Suprapubic skin (tissue), 4 donors: ENCODE measurements at regions not wholly inside any gene's neighbourhood (a gene's known extent, or its start where the extent isn't known, plus 50 kb on each side); places are given as distances from the start of the nearest gene placed in this dataset.

ENCODE experiments used
- DNase-seq, 2 donors: peaks; one replicate each; pipeline ENCODE4 v3.0.0-alpha.2; 2019; ENCODE audit warnings: low spot score in 2 of 2
- H3K27ac ChIP-seq: fragments of 200-600 bp; sonication (generic); one replicate; pipeline ENCODE4 v1.5.1; 2019
- H3K27me3 ChIP-seq: fragments of 200-600 bp; sonication (generic); one replicate; pipeline ENCODE4 v1.5.1; 2019
- H3K36me3 ChIP-seq: fragments of 200-600 bp; sonication (generic); one replicate; pipeline ENCODE4 v1.5.1; 2019
- H3K4me1 ChIP-seq: fragments of 200-600 bp; sonication (generic); one replicate; pipeline ENCODE4 v1.5.1; 2019
- H3K4me3 ChIP-seq: fragments of 200-600 bp; sonication (generic); one replicate; pipeline ENCODE4 v1.5.1; 2019; ENCODE audit warnings: mild to moderate bottlenecking
- H3K9me3 ChIP-seq: fragments of 200-600 bp; sonication (generic); one replicate; pipeline ENCODE4 v1.5.1; 2019
- EP300 ChIP-seq: sonication (generic); formaldehyde crosslinking; IDR thresholded peaks from one replicate; pipeline ENCODE4 v1.6.1; 2017; ENCODE audit warnings: antibody characterized with exemption
- POLR2A ChIP-seq, 2 donors: fragments of 450-650 bp; IDR thresholded peaks; one replicate each; pipeline ENCODE4 v1.6.1; 2017; ENCODE audit warnings: antibody characterized with exemption in 2 of 2, mild to moderate bottlenecking in 2 of 2, moderate library complexity in 2 of 2
- POLR2AphosphoS5 ChIP-seq, 3 donors: sonication (generic); formaldehyde crosslinking; IDR thresholded peaks; one replicate each; pipeline ENCODE4 v1.6.1; 2017; ENCODE audit warnings: antibody characterized with exemption in 3 of 3
- WGBS: methylation state at CpG from one replicate; pipeline ENCODE4 v1.1.5; 2018; 5-methylcytosine and 5-hydroxymethylcytosine counted together
- TF ChIP-seq, protein P1 (sequence below), 2 donors: fragments of 200-600 bp in 1 of 2; fragments of 450-650 bp in 1 of 2; sonication (generic) in 1 of 2; IDR thresholded peaks; one replicate each; pipeline ENCODE4 v1.5.1; 2016 to 2019; ENCODE audit warnings: antibody characterized with exemption in 2 of 2, mild to moderate bottlenecking in 1 of 2, moderate library complexity in 1 of 2

GRCh38 chr15:53446376-53446775, 313.1 kb downstream of the WDR72 start:
- Histone ChIP-seq H3K27me3 (no peaks in the 10 kb centered on the region), H3K4me3 (no peak overlapping the region), H3K4me1 (no peaks in the 10 kb centered on the region), H3K36me3 (no peaks in the 10 kb centered on the region), H3K27ac (no peak overlapping the region), H3K9me3 (no peaks in the 10 kb centered on the region)
- DNase-seq = no peak
- TF ChIP-seq, protein P1, sequence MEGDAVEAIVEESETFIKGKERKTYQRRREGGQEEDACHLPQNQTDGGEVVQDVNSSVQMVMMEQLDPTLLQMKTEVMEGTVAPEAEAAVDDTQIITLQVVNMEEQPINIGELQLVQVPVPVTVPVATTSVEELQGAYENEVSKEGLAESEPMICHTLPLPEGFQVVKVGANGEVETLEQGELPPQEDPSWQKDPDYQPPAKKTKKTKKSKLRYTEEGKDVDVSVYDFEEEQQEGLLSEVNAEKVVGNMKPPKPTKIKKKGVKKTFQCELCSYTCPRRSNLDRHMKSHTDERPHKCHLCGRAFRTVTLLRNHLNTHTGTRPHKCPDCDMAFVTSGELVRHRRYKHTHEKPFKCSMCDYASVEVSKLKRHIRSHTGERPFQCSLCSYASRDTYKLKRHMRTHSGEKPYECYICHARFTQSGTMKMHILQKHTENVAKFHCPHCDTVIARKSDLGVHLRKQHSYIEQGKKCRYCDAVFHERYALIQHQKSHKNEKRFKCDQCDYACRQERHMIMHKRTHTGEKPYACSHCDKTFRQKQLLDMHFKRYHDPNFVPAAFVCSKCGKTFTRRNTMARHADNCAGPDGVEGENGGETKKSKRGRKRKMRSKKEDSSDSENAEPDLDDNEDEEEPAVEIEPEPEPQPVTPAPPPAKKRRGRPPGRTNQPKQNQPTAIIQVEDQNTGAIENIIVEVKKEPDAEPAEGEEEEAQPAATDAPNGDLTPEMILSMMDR (IDR thresholded peaks at IDR 0.05) = no peak
- TF ChIP-seq POLR2A (IDR thresholded peaks at IDR 0.05) (no peak), EP300 (no peak), POLR2AphosphoS5 (IDR thresholded peaks at IDR 0.05) (no peak)
- WGBS = 36% methylated on average over 1 of the region's 1 CpG

DNA sequence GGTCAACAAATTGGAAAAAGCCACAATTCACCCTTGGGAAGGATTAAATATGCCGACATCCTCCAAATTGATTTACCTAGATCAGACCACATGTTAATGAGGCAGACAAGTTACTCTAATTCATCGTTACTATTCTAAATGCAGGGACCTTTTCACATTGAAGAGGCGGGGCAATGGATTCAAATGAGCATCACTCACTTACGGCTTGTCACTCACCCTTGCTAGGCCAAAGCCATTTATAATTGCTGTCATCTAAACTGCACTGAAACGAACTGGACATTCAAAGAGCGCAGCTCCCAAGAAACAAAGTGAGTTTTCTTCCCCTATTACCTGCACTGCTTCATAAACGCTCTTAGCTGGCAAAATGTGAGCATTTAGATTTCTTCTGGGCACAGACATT, 313.9 kb downstream of the WDR72 start:
- no peak for DNase-seq
- TF ChIP-seq POLR2A (IDR thresholded peaks at IDR 0.05) (no peak), EP300 (no peak), POLR2AphosphoS5 (IDR thresholded peaks at IDR 0.05) (no peak)
- TF ChIP-seq, protein P1 (IDR thresholded peaks at IDR 0.05) = no peak
- Histone ChIP-seq H3K27me3 (no peaks in the 10 kb centered on the region), H3K36me3 (no peaks in the 10 kb centered on the region), H3K27ac (no peak overlapping the region), H3K4me3 (no peak overlapping the region), H3K9me3 (no peaks in the 10 kb centered on the region), H3K4me1 (no peaks in the 10 kb centered on the region)
- 91% methylated on average over 7 of the region's 7 CpGs for WGBS

- no peaks in the 10 kb centered on the region for H3K36me3 ChIP-seq
- H3K27ac ChIP-seq = no peak overlapping the region
- TF ChIP-seq, protein P1 (IDR thresholded peaks at IDR 0.05) = no peak
- no peak for TF ChIP-seq EP300
- TF ChIP-seq POLR2A (IDR thresholded peaks at IDR 0.05) = no peak
- no peak for TF ChIP-seq POLR2AphosphoS5 (IDR thresholded peaks at IDR 0.05)
- no peak for DNase-seq
- WGBS = 66% methylated on average over 5 of the region's 5 CpGs
- no peaks in the 10 kb centered on the region for H3K4me1 ChIP-seq
- no peaks in the 10 kb centered on the region for H3K9me3 ChIP-seq
- no peaks in the 10 kb centered on the region for H3K27me3 ChIP-seq
- no peak overlapping the region for H3K4me3 ChIP-seq
These were observed 321.2 kb downstream of the WDR72 start for GRCh38 chr15:53437985-53438841.

DNA sequence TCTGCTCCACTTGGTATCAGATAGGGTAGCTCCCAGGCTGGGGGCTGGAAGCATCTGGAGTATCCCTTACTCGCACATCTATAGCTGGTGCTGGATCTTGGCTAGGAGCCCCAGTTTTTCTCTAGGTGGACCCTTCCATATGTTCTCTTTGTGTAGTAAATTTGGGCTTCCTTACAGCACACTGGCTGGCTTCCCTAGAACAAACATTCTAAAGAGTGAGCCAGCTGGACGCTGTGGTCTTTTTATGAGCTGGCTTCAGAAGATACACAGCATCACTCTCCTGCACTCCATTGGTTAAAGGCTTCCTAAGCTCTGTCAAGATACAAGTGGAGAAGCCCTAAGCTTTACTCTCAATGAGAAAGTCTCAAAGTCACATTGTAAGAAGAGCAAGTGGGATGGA, 322.1 kb downstream of the WDR72 start:
- no peak overlapping the region for H3K4me3 ChIP-seq
- DNase-seq = no peak
- no peak for TF ChIP-seq EP300
- TF ChIP-seq POLR2A (IDR thresholded peaks at IDR 0.05) = no peak
- no peak for TF ChIP-seq POLR2AphosphoS5 (IDR thresholded peaks at IDR 0.05)
- no peaks in the 10 kb centered on the region for H3K4me1 ChIP-seq
- H3K36me3 ChIP-seq = no peaks in the 10 kb centered on the region
- H3K9me3 ChIP-seq = no peaks in the 10 kb centered on the region
- WGBS = 73% methylated on average over 2 of the region's 2 CpGs
- H3K27me3 ChIP-seq = no peaks in the 10 kb centered on the region
- H3K27ac ChIP-seq = no peak overlapping the region

GRCh38 chr15:53434174-53434678, 325.2 kb downstream of the WDR72 start:
- no peak for TF ChIP-seq EP300
- TF ChIP-seq, protein P1 (IDR thresholded peaks at IDR 0.05) = no peak
- TF ChIP-seq POLR2AphosphoS5 (IDR thresholded peaks at IDR 0.05) = no peak
- no peak for TF ChIP-seq POLR2A (IDR thresholded peaks at IDR 0.05)
- WGBS = 53% methylated on average over 4 of the region's 4 CpGs
- Histone ChIP-seq H3K9me3 (no peaks in the 10 kb centered on the region), H3K36me3 (no peaks in the 10 kb centered on the region), H3K27ac (no peak overlapping the region), H3K27me3 (no peaks in the 10 kb centered on the region), H3K4me3 (no peak overlapping the region), H3K4me1 (no peaks in the 10 kb centered on the region)
- no peak for DNase-seq
